GM23338 (cell line): ENCODE measurements at regions not wholly inside any gene's neighbourhood (a gene's known extent, or its start where the extent isn't known, plus 50 kb on each side); places are given as distances from the start of the nearest gene placed in this dataset.

Source experiments
- EZH2 ChIP-seq: fragments of 200-600 bp; sonication (generic); IDR thresholded peaks from one replicate; pipeline ENCODE4 v1.8.0; 2017; ENCODE audit warnings: antibody characterized with exemption, mild to moderate bottlenecking, low read depth; ENCODE audit not compliant: unreplicated experiment
- NANOG ChIP-seq: IDR thresholded peaks from 2 replicates; pipeline ENCODE4 v1.6.1; 2016; ENCODE audit warnings: antibody characterized with exemption, borderline replicate concordance
- POLR2AphosphoS5 ChIP-seq: IDR thresholded peaks from 2 replicates; pipeline ENCODE4 v1.6.1; 2016; ENCODE audit warnings: antibody characterized with exemption, low read depth
- TF ChIP-seq, protein P1 (sequence below), 2 experiments: fragments of 200-600 bp in 1 of 2; sonication (generic) in 1 of 2; conservative IDR thresholded peaks; 2 replicates each; pipeline versions ENCODE4 v1.5.1 to v1.6.1; 2016 to 2017; ENCODE audit warnings: antibody characterized with exemption in 2 of 2, low read depth in 2 of 2, mild to moderate bottlenecking in 2 of 2, moderate library complexity in 1 of 2
- TF ChIP-seq, protein P2 (sequence below): IDR thresholded peaks from 2 replicates; pipeline ENCODE4 v1.6.1; 2016; ENCODE audit warnings: antibody characterized with exemption
- TF ChIP-seq, protein P3 (sequence below): IDR thresholded peaks from one replicate; pipeline ENCODE4 v1.6.1; 2018; ENCODE audit warnings: antibody characterized with exemption; ENCODE audit not compliant: unreplicated experiment

DNA sequence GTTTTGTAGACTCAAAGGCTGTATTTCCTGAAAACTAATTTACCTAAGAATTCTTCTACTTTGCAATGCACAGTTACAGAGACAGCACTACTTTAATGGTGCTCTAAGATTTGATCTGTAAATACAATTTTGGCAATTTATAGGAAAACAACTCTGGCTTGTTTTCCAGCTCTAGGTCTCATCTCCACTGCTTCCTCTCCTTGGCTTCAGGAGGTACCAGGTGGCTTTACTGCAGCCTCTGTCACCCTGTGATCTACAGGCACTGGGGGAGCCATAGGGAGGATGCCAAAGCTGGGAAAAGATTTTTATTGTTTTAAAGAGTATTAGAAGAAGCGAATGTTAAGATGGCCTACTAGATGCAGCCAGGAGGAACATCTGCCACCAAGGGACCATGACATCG lies 1563.6 kb downstream of the OLFM4 start:
- TF ChIP-seq, protein P1, sequence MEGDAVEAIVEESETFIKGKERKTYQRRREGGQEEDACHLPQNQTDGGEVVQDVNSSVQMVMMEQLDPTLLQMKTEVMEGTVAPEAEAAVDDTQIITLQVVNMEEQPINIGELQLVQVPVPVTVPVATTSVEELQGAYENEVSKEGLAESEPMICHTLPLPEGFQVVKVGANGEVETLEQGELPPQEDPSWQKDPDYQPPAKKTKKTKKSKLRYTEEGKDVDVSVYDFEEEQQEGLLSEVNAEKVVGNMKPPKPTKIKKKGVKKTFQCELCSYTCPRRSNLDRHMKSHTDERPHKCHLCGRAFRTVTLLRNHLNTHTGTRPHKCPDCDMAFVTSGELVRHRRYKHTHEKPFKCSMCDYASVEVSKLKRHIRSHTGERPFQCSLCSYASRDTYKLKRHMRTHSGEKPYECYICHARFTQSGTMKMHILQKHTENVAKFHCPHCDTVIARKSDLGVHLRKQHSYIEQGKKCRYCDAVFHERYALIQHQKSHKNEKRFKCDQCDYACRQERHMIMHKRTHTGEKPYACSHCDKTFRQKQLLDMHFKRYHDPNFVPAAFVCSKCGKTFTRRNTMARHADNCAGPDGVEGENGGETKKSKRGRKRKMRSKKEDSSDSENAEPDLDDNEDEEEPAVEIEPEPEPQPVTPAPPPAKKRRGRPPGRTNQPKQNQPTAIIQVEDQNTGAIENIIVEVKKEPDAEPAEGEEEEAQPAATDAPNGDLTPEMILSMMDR (conservative IDR thresholded peaks at IDR 0.05; ENCODE audit: low read depth in 2 of 2) = no peak
- no peak for TF ChIP-seq POLR2AphosphoS5
- no peak for TF ChIP-seq NANOG
- TF ChIP-seq EZH2 = no peak
- TF ChIP-seq, protein P2, sequence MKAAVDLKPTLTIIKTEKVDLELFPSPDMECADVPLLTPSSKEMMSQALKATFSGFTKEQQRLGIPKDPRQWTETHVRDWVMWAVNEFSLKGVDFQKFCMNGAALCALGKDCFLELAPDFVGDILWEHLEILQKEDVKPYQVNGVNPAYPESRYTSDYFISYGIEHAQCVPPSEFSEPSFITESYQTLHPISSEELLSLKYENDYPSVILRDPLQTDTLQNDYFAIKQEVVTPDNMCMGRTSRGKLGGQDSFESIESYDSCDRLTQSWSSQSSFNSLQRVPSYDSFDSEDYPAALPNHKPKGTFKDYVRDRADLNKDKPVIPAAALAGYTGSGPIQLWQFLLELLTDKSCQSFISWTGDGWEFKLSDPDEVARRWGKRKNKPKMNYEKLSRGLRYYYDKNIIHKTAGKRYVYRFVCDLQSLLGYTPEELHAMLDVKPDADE = no peak
- TF ChIP-seq, protein P3, sequence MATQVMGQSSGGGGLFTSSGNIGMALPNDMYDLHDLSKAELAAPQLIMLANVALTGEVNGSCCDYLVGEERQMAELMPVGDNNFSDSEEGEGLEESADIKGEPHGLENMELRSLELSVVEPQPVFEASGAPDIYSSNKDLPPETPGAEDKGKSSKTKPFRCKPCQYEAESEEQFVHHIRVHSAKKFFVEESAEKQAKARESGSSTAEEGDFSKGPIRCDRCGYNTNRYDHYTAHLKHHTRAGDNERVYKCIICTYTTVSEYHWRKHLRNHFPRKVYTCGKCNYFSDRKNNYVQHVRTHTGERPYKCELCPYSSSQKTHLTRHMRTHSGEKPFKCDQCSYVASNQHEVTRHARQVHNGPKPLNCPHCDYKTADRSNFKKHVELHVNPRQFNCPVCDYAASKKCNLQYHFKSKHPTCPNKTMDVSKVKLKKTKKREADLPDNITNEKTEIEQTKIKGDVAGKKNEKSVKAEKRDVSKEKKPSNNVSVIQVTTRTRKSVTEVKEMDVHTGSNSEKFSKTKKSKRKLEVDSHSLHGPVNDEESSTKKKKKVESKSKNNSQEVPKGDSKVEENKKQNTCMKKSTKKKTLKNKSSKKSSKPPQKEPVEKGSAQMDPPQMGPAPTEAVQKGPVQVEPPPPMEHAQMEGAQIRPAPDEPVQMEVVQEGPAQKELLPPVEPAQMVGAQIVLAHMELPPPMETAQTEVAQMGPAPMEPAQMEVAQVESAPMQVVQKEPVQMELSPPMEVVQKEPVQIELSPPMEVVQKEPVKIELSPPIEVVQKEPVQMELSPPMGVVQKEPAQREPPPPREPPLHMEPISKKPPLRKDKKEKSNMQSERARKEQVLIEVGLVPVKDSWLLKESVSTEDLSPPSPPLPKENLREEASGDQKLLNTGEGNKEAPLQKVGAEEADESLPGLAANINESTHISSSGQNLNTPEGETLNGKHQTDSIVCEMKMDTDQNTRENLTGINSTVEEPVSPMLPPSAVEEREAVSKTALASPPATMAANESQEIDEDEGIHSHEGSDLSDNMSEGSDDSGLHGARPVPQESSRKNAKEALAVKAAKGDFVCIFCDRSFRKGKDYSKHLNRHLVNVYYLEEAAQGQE = no peak
